DMS 273 (cell line): ENCODE measurements at regions not wholly inside any gene's neighbourhood (a gene's known extent, or its start where the extent isn't known, plus 50 kb on each side); places are given as distances from the start of the nearest gene placed in this dataset.

Experiments
- DNase-seq: peaks from one replicate; lab custom pipeline; 2025; ENCODE audit not compliant: unreplicated experiment; lab: John Stamatoyannopoulos, UW

- DNase-seq: no peak
These were observed 92.3 kb downstream of the GC start for GRCh38 chr4:71691416-71692073.

DNA sequence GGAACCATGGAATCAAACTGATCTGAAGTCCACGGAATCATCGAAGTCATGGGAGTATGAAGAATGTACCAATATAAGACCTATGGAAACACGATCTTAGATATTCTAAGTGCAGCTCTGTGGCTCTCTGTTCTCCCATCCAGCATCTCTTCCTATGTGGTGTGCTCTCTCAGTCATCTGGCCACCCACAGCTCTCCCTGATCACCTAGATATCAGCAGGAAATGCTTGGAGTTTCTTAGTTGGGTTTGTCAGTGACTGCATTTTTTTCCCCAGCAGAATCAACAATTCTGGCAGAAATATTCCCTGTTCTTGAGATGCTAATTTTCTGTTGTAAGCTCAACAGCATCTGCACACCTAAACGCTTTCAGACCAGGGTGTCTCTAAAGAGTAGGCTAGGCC is 94.1 kb downstream of the GC start:
- DNase-seq: no peak

DNA sequence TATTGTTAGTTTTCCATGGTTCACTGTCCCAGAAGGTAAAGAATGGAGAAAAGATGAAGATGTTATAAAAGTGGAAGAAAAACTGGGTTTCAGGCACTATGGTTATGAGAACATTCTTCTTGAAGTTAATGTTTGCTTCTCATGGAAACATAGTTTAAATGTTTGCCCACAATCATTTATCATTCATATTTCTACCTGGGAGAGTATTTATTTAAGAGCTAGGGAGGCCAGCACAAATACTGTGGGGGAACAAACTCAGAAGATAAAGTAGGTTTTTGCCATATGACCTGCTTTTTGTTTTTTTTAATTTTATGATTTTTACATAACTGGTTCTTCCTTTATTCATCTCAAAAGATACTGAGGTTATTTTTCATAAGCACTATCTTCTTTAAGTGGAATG is 96.8 kb downstream of the GC start:
- DNase-seq: no peak

DNA sequence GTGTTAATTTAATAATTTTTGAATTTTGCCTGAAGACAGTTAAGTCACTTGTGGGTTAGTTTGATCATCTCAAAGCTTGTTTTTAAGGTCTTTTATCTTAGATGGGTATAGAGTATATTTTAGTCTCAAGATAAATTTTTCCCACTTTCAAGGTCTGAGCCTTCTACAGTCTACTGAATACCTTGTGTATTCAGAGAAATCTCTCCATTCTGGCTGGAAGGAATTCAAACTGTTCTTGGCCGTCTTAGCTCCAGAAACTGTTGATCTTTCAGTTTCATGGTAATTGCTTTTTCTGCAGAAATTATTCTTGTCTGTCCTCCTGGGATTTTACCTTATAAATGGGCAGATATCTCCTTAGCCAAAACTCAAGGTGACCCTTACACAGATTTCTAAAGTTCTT is 97.9 kb downstream of the GC start:
- no peak for DNase-seq

DNA sequence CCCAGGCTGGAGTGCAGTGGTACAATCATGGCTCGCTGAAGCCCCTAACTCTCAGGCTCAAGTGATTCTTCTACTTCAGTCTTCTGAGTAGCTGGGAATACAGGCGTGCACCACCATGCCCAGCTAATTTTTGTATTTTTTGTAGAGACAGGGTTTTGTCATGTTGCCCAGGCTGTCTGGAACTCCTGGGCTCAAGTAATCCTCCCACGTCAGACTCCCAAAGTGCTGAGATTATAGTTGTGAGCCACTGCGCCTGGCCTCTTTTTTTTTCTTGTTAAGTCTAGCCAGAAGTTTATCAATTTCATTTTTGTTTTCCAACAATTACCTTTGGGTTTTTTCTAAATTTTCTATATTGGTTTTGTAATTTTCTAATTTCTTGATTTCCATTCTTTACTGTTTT is 100.6 kb downstream of the GC start:
- DNase-seq: no peak

DNA sequence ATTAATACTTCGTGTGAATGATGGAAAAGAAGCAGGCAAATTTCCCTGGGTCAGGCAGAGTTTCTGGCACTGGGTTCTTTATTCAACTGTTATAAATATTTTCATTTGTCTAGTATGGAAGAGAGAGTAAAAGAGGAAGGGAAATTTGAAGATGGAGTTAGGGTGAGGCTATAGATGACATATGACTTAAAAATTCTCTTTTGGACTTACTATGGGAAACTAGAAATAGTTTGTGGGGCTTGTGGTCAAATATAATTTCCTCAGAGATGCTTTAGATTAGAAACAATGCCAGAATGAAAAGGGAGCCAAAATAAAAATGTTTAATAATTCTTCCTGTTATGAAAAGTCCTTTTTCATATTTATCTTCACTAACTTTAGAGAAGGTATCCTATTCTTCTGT is 103.2 kb downstream of the GC start:
- DNase-seq: no peak

- no peak for DNase-seq
These were observed 106.3 kb downstream of the GC start for GRCh38 chr4:71677568-71677967.

- no peak for DNase-seq
These were observed 114.6 kb downstream of the GC start for GRCh38 chr4:71669291-71669690.

DNA sequence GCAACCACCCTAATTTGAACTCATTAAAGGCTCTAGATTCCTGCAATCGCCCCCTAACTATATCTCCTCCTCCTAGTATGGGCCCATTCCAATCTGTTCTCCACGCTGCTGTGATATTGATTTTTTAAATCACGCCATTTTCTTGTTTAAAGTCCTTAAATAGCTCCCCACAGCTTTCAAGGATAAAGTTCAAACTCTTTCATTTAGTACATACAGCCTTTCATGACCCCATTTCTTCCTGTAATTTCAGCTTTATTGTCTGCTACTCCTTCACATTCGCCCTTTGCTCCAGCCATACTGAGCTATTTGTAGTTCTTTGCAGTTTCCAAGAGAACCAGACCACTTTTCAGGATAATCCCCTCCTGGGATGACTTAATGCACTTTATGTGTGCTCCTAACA is 118.5 kb downstream of the GC start:
- no peak for DNase-seq

GRCh38 chr4:71664366-71664765 is 119.5 kb downstream of the GC start:
- no peak for DNase-seq

- no peak for DNase-seq
These were observed 120.1 kb downstream of the GC start for GRCh38 chr4:71663780-71664179.

- no peak for DNase-seq
These were observed 123.9 kb downstream of the GC start for GRCh38 chr4:71659979-71660378.

DNA sequence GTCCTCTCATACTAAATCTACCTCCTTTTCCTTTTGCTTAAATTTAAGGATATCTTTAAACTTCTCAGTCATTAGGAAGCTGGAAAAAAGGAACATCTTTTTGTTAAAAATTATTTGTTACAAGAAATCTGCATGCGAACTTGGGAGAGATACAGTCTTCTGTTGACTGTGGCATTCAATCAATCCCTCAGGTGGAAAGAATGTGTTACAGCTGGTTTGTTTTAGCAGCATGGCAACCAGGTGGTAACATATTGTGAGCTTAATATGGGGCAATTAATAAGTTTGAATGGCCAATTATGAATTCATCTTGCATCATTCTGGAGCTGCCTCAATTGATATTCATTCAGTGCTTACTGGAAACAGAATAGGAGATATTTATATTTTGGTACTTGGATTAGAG is 135.0 kb downstream of the GC start:
- peak; percentile 4 for DNase-seq

- no peak for DNase-seq
These were observed 135.4 kb downstream of the GC start for GRCh38 chr4:71648448-71648847.

DNA sequence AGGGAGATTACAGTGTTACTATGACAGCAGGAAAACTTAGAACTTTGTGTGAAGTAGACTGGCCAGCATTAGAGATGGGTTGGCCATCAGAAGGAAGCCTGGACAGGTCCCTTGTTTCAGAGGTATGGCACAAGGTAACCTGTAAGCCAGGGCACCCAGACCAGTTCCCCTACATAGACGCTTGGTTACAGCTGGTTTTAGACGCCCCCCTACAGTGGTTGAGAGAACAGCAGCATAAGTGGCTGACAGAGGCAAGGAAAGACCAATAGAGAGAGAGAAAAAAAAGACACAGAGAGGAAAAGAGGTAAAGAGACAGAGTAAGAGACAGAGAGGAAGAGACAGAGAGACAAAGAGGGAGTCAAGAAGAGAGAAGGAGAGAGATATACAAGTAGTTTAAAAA is 144.5 kb downstream of the GC start:
- DNase-seq: no peak

DNA sequence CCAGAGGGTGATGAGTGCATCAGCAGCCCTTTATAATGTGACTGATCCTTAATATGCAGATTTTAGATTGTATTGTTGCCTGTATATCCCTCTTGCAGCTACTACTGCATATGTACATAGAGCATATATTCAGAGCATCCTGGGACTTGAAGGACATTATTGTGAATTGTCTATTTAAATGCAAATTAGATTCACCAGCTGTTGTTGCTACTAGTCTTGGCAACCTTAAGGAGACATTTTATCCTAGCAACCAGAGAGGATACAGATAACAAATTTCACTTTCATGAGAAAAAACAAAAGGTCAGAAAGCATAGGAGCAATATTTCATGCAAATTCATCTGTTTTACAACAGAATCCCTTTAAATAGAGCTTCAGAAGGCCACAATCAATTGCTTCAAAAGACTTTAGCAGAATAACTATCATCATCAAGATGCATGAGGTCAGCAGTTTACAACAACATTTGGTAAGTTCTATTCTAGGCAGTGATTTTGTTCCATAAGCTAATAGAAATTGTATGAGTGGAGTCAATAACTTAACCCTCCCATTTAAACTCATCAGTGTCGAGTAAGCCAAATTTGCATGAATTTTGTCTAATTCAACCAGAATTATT is 148.6 kb downstream of the GC start:
- peak; percentile 56 for DNase-seq

DNA sequence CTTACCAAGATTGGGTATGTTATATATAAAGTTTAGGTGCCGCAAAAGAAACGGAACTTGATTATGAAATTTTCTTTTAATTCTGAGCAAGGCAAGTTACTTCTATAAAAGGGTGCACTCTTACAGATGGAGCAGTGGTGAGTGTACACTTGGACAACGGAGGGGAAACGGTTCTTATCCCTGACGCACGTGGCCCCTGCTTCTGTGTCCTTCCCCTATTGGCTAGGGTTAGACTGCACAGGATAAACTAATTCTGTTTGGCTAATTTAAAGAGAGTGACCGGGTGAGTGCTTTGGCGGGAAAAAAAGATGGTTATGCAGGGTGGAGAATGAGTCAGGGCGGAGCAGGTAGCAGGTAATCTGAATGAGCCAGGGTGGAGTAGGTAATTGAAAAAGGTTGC is 149.5 kb downstream of the GC start:
- DNase-seq: no peak

DNA sequence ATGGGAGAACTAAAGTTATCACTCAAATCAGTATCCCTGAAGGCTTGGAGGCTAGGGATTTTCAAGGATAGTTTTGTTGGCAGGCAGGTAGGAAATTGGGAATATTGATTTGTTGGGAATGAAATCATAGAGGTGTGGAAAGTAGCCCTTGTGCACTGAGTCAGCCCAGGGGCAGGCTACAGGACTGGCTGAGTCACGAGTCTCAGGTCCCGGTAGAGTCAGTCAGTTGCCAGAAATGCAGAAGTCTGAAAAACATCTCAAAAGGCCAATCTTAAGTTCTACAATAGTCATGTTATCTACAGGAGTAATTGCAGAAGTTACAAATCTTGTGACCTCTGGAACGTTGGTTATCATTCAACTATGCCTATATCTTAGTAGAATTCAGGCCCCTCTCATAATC is 153.1 kb downstream of the GC start:
- no peak for DNase-seq

GRCh38 chr4:71625005-71625404 is 158.9 kb downstream of the GC start:
- DNase-seq: no peak
